ENCODE measurements at regions not wholly inside any gene's neighbourhood (a gene's known extent, or its start where the extent isn't known, plus 50 kb on each side); places are given as distances from the start of the nearest gene placed in this dataset.

DNA sequence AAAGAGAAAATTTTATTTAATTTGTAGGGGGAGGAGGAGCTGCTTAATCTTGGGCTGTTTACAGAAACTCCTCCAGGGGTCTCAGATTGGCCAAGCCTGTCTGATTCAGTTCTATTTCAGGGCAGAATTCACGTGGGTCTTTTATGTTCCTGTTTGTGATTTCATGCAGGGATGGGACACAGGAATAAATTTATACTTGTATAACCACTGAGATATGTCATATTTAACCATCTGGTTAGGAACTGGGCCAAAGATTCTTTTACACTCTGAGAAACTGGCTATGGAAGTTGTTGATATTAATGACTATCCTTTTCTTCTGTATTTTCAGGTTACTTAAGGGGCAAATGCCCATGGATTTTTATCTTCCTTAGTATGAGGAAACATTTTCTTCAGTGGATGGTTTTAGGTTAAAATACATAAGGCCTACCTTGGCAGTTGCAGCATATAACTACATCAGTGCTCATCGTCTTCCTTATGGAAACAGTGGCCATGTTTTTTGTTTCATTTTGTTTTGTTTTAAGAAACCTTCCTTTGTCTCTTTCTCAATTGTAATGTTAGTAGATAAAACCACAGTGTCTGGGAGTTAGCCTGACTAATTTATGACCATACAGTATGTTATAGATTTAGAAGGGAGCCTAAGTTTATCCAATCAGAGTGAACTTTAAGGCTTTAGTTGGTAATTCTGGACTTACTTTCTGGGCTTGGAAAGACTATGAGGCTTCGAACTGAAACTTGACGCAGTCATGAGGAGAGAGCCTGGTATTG is 132.4 kb upstream of the ANO3 start:
- Histone ChIP-seq H3K27me3 (ENCODE audit: control insufficient read depth, insufficient read depth, low read length) (no peaks in the 10 kb centered on the region), H3K27ac (ENCODE audit: low read length) (no peak overlapping the region), H3K4me1 (ENCODE audit: control insufficient read depth, insufficient read depth, low read length) (no peaks in the 10 kb centered on the region), H3K4me3 (ENCODE audit: low read depth in 2 of 2, low read length in 2 of 2) (no peak overlapping the region), H3K36me3 (ENCODE audit: control insufficient read depth, insufficient read depth, low read length) (no peaks in the 10 kb centered on the region), H3K9me3 (ENCODE audit: control insufficient read depth, insufficient read depth, low read depth, low read length) (no peaks in the 10 kb centered on the region)
- DNase-seq (ENCODE audit: low read depth, low spot score) (no peak), ATAC-seq (no peak)
- intact Hi-C loops (cut with micrococcal nuclease; ENCODE audit: unreplicated experiment): no loop called here
- TF ChIP-seq POLR2AphosphoS5 (IDR thresholded peaks at IDR 0.05; ENCODE audit: low read depth, low read length) (no peak), SIN3A (IDR thresholded peaks at IDR 0.05; ENCODE audit: borderline replicate concordance, insufficient read depth, low read depth, low read length) (no peak), TCF7L2 (IDR thresholded peaks at IDR 0.05; ENCODE audit: low read depth, low read length) (no peak)
- TF ChIP-seq, protein P1, sequence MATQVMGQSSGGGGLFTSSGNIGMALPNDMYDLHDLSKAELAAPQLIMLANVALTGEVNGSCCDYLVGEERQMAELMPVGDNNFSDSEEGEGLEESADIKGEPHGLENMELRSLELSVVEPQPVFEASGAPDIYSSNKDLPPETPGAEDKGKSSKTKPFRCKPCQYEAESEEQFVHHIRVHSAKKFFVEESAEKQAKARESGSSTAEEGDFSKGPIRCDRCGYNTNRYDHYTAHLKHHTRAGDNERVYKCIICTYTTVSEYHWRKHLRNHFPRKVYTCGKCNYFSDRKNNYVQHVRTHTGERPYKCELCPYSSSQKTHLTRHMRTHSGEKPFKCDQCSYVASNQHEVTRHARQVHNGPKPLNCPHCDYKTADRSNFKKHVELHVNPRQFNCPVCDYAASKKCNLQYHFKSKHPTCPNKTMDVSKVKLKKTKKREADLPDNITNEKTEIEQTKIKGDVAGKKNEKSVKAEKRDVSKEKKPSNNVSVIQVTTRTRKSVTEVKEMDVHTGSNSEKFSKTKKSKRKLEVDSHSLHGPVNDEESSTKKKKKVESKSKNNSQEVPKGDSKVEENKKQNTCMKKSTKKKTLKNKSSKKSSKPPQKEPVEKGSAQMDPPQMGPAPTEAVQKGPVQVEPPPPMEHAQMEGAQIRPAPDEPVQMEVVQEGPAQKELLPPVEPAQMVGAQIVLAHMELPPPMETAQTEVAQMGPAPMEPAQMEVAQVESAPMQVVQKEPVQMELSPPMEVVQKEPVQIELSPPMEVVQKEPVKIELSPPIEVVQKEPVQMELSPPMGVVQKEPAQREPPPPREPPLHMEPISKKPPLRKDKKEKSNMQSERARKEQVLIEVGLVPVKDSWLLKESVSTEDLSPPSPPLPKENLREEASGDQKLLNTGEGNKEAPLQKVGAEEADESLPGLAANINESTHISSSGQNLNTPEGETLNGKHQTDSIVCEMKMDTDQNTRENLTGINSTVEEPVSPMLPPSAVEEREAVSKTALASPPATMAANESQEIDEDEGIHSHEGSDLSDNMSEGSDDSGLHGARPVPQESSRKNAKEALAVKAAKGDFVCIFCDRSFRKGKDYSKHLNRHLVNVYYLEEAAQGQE (IDR thresholded peaks at IDR 0.05; ENCODE audit: insufficient read depth in 1 of 2, low read depth in 2 of 2, low read length in 1 of 2): no peak
- TF ChIP-seq, protein P2, sequence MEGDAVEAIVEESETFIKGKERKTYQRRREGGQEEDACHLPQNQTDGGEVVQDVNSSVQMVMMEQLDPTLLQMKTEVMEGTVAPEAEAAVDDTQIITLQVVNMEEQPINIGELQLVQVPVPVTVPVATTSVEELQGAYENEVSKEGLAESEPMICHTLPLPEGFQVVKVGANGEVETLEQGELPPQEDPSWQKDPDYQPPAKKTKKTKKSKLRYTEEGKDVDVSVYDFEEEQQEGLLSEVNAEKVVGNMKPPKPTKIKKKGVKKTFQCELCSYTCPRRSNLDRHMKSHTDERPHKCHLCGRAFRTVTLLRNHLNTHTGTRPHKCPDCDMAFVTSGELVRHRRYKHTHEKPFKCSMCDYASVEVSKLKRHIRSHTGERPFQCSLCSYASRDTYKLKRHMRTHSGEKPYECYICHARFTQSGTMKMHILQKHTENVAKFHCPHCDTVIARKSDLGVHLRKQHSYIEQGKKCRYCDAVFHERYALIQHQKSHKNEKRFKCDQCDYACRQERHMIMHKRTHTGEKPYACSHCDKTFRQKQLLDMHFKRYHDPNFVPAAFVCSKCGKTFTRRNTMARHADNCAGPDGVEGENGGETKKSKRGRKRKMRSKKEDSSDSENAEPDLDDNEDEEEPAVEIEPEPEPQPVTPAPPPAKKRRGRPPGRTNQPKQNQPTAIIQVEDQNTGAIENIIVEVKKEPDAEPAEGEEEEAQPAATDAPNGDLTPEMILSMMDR (IDR thresholded peaks at IDR 0.05): no peak
- in situ Hi-C loops (cut with HindIII; ENCODE audit: low pct_unique_long_range_greater_than_20kb, low sequenced_read_pairs): no loop called here
- no TSS peak for BruUV-seq (replicated peaks)
- POLR2A ChIA-PET: no interaction called here
- CTCF ChIA-PET: no interaction called here

DNA sequence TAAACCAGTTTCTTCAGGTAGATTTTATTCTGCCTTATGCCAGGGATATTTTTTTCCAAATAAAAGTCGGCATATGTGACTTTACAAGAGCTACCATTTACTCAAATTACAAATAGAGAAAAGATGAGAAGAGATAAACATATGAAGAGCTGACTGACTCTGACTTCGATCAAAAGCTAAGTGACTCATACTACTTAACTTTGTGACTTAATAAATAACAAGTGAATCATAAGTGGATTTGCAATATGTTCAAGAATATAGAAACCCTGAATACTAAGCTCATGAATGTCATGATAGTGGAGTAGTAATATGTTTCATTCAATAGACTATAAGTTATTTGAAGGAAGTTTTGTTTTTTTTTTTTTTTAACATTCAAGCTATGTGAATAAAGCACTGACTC is 130.5 kb upstream of the ANO3 start:
- POLR2A ChIA-PET: no interaction called here
- no peaks in the 10 kb centered on the region for H3K36me3 ChIP-seq (ENCODE audit: control insufficient read depth, insufficient read depth, low read length)
- TF ChIP-seq POLR2AphosphoS5 (IDR thresholded peaks at IDR 0.05; ENCODE audit: low read depth, low read length): no peak
- no peak for TF ChIP-seq SIN3A (IDR thresholded peaks at IDR 0.05; ENCODE audit: borderline replicate concordance, insufficient read depth, low read depth, low read length)
- no peak overlapping the region for H3K4me3 ChIP-seq (ENCODE audit: low read depth in 2 of 2, low read length in 2 of 2)
- no TSS peak for BruUV-seq (replicated peaks)
- no peaks in the 10 kb centered on the region for H3K27me3 ChIP-seq (ENCODE audit: control insufficient read depth, insufficient read depth, low read length)
- DNase-seq (ENCODE audit: low read depth, low spot score): no peak
- H3K4me1 ChIP-seq (ENCODE audit: control insufficient read depth, insufficient read depth, low read length): no peaks in the 10 kb centered on the region
- intact Hi-C loops (cut with micrococcal nuclease; ENCODE audit: unreplicated experiment) (no loop called here), in situ Hi-C loops (cut with HindIII; ENCODE audit: low pct_unique_long_range_greater_than_20kb, low sequenced_read_pairs) (no loop called here)
- no peak overlapping the region for H3K27ac ChIP-seq (ENCODE audit: low read length)
- CTCF ChIA-PET: no interaction called here
- ATAC-seq: no peak
- H3K9me3 ChIP-seq (ENCODE audit: control insufficient read depth, insufficient read depth, low read depth, low read length): no peaks in the 10 kb centered on the region

DNA sequence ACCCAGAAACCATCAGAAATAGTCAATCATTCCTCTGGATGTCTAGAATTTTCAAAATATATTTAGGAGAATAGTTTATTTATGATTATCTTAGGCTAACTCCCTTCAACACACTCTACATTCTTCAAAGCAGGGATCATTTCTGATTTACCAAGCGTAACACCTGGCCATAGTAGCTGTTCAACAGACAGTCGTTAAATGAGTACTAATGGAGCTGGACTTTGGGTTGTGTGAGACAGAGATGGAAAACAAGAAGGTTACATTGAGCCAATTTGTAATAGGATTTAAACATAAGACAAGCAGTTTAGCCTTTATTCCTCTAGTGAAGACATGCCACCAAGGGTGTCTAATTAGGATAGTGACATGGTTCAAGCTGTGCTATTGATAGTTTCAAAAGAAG is 129.2 kb upstream of the ANO3 start:
- TF ChIP-seq POLR2AphosphoS5 (IDR thresholded peaks at IDR 0.05; ENCODE audit: low read depth, low read length) (no peak), SIN3A (IDR thresholded peaks at IDR 0.05; ENCODE audit: borderline replicate concordance, insufficient read depth, low read depth, low read length) (no peak), TCF7L2 (IDR thresholded peaks at IDR 0.05; ENCODE audit: low read depth, low read length) (no peak)
- TF ChIP-seq, protein P1 (IDR thresholded peaks at IDR 0.05; ENCODE audit: insufficient read depth in 1 of 2, low read depth in 2 of 2, low read length in 1 of 2): no peak
- TF ChIP-seq, protein P2 (IDR thresholded peaks at IDR 0.05): no peak
- H3K4me1 ChIP-seq (ENCODE audit: control insufficient read depth, insufficient read depth, low read length): no peaks in the 10 kb centered on the region
- DNase-seq (ENCODE audit: low read depth, low spot score) (no peak), ATAC-seq (no peak)
- H3K9me3 ChIP-seq (ENCODE audit: control insufficient read depth, insufficient read depth, low read depth, low read length): no peaks in the 10 kb centered on the region
- H3K27me3 ChIP-seq (ENCODE audit: control insufficient read depth, insufficient read depth, low read length): no peaks in the 10 kb centered on the region
- in situ Hi-C loops (cut with HindIII; ENCODE audit: low pct_unique_long_range_greater_than_20kb, low sequenced_read_pairs) (no loop called here), intact Hi-C loops (cut with micrococcal nuclease; ENCODE audit: unreplicated experiment) (no loop called here)
- ChIA-PET POLR2A (no interaction called here), CTCF (no interaction called here)
- no TSS peak for BruUV-seq (replicated peaks)
- no peak overlapping the region for H3K27ac ChIP-seq (ENCODE audit: low read length)
- H3K4me3 ChIP-seq (ENCODE audit: low read depth in 2 of 2, low read length in 2 of 2): no peak overlapping the region
- no peaks in the 10 kb centered on the region for H3K36me3 ChIP-seq (ENCODE audit: control insufficient read depth, insufficient read depth, low read length)
